Suppressor macrophage (primary cell): ENCODE measurements at regions not wholly inside any gene's neighbourhood (a gene's known extent, or its start where the extent isn't known, plus 50 kb on each side); places are given as distances from the start of the nearest gene placed in this dataset.
A peak's percentile ranks its signal among the peaks of the same experiment; 100 is the strongest.

Experiments used
- DNase-seq, 4 experiments: peaks; one replicate each; pipeline ENCODE4 v3.0.0-alpha.2; 2020 to 2022

DNA sequence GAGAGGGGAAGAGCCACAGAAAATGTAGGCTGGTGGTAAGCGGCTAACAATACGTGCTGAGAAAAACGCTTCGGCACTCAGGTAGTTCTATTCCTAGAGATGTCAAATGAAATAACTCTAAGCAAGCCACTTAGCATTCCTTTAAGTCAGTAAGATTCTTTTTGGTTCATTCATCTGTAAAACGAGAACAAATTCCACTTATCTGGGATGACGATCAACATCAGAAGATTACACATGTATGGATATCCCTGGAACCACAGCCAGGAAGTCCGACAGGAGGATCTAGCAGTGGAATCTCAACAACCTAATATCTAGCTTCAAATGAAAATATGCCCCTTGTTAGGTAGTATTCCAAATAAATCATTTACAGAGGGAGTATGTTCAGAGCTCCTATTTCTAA lies 74.6 kb upstream of the CDKN3 start:
- no peak for DNase-seq

DNA sequence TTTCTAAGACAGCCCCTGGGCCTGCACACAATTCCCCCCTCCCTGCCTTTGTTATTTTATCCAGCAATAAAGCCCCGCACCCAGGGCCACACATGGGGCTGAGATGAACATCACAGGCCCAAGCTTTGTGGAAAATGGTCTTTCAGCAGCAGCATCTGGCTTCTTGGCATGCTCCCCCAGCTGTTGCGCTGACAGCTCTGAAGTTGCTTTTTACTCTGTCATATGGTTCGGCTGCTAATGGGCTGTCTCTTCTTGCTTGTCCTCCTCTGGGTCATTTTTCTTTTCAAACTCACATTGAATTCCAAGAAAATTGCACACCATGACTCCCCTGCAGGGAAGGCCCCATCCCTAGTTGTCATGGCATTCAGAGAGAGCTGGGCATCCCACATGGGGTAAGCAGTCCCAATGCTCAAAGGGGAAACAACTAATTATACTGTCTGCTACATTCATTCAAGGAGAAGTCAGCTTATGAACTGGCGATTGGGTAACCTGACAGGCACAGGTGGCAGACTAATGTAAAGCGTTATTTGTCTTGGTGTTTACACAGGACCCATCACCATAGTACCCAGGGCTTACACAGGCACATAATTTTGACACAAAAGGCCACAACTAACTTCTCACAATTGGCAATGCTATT lies 74.0 kb upstream of the CDKN3 start:
- DNase-seq, result no peak

- no peak for DNase-seq
Measured at GRCh38 chr14:54325766-54326165, 71.0 kb upstream of the CDKN3 start.

DNA sequence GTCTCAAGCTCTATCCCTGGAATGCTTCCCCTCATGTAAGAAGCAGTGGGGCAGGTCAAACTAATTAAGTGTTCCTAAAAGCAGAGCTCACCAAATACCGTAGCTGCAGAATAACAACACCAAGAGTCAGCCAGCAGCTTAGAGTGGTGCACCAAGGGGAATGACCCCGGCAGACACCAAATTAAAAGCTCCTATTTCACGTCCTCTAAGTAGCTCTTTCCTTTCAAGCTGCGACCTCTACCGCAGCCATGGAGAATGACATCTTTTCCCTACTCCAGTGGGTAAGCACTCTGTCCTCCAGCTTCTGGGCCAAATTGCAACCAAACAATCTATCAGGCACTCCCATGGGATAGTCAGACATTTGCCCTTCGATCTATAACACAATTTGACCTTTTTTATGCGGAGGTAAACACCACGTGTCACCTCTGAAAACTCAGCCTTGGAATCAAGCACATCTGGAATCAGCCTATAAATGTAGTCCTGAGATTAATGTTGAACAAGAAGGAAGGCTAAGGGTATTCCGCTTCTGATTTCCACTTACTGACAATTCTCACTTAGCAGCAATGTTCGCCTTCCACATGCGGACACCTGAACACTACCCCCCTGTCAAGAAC lies 67.6 kb upstream of the CDKN3 start:
- DNase-seq, result peak; percentile 15 to 47 (median 28)

- DNase-seq, result no peak
Measured at GRCh38 chr14:54330876-54331275, 65.9 kb upstream of the CDKN3 start.

DNA sequence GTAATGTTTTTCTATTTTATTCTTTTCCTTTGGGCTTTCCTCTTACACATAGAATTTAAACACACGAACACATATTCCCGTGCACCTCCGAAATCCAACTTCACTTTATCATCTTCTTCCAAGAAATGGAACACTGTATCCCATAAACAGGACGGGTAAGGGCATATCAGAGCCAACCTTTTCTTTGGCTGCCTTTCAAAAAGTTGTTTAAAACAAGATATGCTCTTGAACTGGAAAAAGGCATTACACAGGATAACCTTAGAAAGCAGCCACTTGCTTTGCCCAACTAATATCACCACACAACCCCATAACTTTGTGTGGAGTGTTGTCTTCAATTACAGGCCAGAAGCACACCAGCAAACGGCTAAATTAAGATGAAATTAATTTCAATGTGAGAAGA lies 65.3 kb upstream of the CDKN3 start:
- DNase-seq, result no peak

DNA sequence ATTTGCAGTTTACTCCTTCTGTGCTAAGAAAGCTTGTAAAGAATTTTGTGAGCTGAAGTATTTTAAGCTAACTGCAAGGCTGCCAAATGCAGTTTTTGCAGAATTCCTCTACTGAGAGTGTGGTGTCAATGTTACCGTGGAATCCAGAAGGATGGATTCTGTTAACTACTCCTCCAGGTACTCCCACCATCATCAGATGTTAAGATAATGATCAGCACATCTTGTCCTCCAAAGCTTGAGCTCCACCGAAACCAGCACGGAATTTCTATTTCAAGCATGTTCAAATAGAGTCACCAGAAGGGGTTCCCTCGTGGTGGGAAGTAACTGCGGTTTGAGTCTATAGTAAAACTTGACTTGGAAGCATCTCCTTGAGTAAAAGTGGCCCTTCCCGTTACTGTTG lies 64.3 kb upstream of the CDKN3 start:
- DNase-seq, result no peak

- DNase-seq, result no peak
Measured at GRCh38 chr14:54333511-54333910, 63.3 kb upstream of the CDKN3 start.

DNA sequence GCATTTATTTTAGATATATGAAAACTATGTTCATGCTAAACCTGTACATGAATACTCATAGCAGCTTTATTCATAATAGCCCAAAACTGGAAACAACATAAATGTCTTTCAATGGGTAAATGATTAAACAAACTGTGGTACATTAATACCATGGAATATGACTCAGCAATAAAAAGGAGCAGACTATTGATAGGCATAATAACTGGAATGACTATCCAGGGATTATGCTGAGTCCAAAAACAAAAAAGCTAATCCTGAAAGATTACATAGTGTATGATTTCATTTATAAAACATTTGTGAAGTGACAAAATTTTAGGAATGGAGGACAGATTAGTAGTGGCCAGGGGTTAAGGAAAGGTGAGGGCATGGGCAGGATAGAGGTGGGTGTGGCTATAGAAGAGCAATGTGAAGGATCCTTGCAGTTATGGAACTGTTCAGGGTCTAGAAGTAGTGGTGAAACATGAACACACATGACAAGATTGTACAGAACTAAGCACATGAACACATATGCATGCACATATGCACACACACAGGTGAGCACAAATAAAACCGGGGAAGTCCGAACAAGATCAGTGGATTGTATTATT lies 61.1 kb upstream of the CDKN3 start:
- no peak for DNase-seq

DNA sequence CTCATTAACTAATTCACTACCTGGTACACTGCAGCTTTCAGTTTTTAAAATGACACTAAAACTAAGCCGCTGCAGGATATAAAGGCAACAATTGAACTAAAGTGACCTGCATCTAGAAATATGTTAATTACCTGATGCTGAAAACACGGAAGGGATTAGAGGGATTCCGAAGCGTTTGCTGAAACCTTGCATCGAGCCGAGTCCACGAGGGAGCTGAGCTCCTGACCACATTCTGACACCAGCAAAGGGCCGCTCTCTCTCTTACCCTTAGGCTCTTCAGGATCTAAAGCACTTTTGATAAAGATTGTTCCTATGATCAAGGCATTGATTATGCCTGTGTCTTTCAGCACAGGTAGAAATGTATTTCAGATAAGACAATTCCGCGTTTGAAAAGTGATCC lies 59.5 kb upstream of the CDKN3 start:
- DNase-seq, result no peak

GRCh38 chr14:54338696-54339317 lies 58.0 kb upstream of the CDKN3 start:
- no peak for DNase-seq

DNA sequence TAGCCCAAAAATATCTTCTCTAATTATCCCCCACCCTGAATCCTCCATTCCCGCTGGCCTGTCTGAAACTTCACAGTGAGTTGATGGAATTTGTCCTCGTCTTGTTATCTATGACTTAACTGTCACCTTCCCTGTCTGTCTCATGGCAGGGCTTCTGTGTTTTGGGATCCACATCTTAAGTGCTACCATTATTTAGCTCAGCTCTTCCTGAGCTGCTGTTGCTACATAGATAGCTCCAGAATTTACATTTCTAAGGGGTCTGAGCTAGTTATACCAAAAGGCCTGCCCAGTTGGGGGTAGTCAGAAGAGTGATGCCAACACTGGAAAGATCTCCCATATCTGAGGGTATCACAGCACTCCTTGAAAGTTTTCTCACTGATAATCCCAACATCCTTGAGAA lies 57.0 kb upstream of the CDKN3 start:
- DNase-seq, result no peak

DNA sequence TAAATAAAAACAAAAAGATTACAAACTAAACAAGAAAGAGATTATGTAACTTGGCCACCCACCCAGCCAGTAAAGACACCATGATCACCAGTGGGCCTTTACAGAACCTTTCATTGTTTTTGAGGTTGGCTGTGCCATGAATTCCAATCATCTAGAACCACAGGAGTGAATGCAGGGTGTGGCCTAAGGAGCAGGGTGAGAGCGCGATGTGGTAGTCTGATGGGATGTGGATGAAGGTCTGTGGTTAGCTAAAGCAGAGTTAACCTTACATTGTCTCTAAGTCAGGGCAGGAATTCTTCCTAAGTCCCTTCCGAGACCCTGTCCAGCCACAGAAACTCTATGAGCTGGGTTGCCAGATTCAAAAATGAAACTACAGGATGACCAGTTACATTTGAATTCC lies 54.0 kb upstream of the CDKN3 start:
- DNase-seq, result no peak

DNA sequence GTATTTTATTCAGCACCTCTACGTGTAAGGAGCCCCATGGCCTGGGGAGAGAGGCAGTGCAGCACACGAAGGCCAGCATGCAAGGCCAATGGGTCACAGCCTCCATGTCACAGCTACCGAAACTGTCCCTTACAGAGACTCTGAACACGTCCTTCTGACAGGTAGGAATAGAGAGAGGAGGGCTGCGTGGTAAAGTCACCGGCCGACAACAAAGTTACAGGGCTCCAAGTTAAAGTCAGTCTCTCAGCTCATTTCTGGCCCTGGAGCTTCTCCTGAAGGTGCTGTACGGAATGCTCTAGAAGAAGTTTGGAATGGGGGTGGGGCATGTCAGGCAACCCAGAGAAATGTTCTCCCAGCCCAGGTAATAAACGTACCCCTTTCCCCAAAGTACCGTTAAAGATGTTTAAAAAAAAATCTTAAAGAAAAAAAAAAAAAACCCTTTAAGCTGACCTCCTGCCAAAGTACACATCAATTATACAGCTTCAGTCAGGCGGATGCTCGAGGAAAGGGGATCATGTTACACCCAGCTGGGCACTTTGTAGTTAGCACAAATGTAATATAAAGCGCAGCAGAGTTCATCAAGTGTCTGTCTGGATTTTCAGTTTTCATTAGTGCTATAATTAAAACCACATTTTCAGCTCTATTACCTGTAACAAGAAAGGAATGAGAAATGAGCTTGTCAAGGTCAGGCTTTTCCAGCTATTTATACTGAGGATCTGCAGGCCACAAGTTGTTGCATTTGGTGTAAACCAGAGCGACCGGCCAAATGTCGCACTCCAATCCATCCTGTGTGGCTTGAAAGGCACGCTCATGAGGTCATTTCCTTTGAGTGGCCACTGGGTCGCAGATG lies 53.3 kb upstream of the CDKN3 start:
- DNase-seq, result no peak

- DNase-seq, result no peak
Measured at GRCh38 chr14:54344445-54344844, 52.4 kb upstream of the CDKN3 start.

DNA sequence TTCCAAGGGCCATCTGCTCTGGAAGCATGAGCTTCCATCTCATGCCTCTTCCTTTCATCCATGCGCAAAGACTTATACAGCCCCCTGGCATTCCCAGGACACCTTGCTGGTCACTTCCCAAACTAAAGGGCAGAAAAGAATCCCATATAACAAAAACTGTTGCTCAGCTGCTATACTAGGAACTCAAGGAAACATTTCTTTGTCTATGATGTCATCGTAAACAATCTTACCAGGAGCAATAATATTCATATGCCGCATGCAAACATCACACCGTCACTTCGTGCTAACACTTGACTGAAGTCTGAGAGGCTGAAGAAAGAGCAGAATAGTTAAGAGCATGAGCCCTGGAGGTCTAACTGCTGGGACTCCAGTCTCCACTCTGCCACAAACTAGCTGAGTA lies 50.5 kb upstream of the CDKN3 start:
- no peak for DNase-seq
